Esophagus (tissue), 2 donors: ENCODE measurements at regions not wholly inside any gene's neighbourhood (a gene's known extent, or its start where the extent isn't known, plus 50 kb on each side); places are given as distances from the start of the nearest gene placed in this dataset.
"Not testable (repeated sequence)": the region's sequence is repeated elsewhere in the genome, so short reads cannot be mapped to it uniquely, and the experiment has no call there.

ENCODE experiments used
- H3K27ac ChIP-seq, 2 donors: one replicate each; pipeline ENCODE4 v1.5.1; 2013; ENCODE audit warnings: low read depth in 2 of 2, mild to moderate bottlenecking in 2 of 2, inconsistent platforms in 1 of 2, low read length in 1 of 2, moderate library complexity in 1 of 2
- H3K27me3 ChIP-seq, 2 donors: one replicate each; pipeline ENCODE4 v1.6.1; 2013; ENCODE audit warnings: low read length in 2 of 2, control low read depth in 1 of 2, mild to moderate bottlenecking in 1 of 2; ENCODE audit not compliant: insufficient read depth in 2 of 2, control insufficient read depth in 1 of 2
- H3K36me3 ChIP-seq, 2 donors: one replicate each; pipeline ENCODE4 v1.6.1; 2013; ENCODE audit warnings: low read length in 1 of 2; ENCODE audit not compliant: control insufficient read depth in 2 of 2, insufficient read depth in 2 of 2
- H3K4me1 ChIP-seq, 2 donors: one replicate each; pipeline ENCODE4 v1.6.1; 2013; ENCODE audit warnings: low read length in 1 of 2; ENCODE audit not compliant: control insufficient read depth in 2 of 2, insufficient read depth in 2 of 2
- H3K4me3 ChIP-seq, 2 donors: one replicate each; pipeline ENCODE4 v1.5.1; 2013; ENCODE audit warnings: low read length in 2 of 2, mild to moderate bottlenecking in 2 of 2, low read depth in 1 of 2, moderate library complexity in 1 of 2
- H3K9me3 ChIP-seq, 2 donors: one replicate each; pipeline ENCODE4 v1.6.1; 2013; ENCODE audit warnings: mild to moderate bottlenecking in 2 of 2, low read depth in 1 of 2, low read length in 1 of 2, moderate library complexity in 1 of 2; ENCODE audit not compliant: control insufficient read depth in 2 of 2, insufficient read depth in 1 of 2
- WGBS, 2 donors: extraction: QIAGEN DNeasy Blood & Tissue Kit; methylation state at CpG; one replicate each; pipeline ENCODE4 v1.1.7; 2013; 5-methylcytosine and 5-hydroxymethylcytosine counted together
- donor health status: healthy with polysubstance abuse.
- donor health status: Bipolar disorder and iron deficiency.

GRCh38 chr22:49683032-49683431 is 144.6 kb downstream of the BRD1 start:
- H3K4me3 ChIP-seq: no peak overlapping the region
- H3K36me3 ChIP-seq: no peaks in the 10 kb centered on the region
- WGBS, 2 donors: 89 to 93% methylated on average over 3 of the region's 3 CpGs
- H3K9me3 ChIP-seq: no peaks in the 10 kb centered on the region
- H3K4me1 ChIP-seq: no peaks in the 10 kb centered on the region
- no peaks in the 10 kb centered on the region for H3K27me3 ChIP-seq
- H3K27ac ChIP-seq: no peak overlapping the region

DNA sequence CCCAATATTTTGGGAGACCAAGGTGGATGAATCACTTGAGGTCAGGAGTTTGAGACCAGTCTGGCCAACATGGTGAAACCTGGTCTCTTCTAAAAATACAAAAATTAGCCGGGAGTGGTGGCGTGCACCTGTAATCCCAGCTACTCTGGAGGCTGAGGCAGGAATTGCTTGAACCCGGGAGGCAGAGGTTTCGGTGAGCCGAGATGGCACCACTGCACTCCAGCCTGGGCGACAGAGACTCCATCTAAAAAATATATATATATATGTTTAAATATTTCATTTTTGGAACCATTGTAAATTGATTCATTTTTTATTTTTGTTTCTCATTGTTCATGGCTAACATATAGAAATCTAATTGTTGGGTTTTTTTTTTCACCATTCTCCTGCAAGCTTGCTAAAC is 146.9 kb downstream of the BRD1 start:
- H3K4me3 ChIP-seq, H3K4me1 ChIP-seq, H3K9me3 ChIP-seq, H3K36me3 ChIP-seq, H3K27ac ChIP-seq, H3K27me3 ChIP-seq: not testable (repeated sequence)
- 95 to 96% methylated on average over 6 of the region's 6 CpGs for WGBS, 2 donors

DNA sequence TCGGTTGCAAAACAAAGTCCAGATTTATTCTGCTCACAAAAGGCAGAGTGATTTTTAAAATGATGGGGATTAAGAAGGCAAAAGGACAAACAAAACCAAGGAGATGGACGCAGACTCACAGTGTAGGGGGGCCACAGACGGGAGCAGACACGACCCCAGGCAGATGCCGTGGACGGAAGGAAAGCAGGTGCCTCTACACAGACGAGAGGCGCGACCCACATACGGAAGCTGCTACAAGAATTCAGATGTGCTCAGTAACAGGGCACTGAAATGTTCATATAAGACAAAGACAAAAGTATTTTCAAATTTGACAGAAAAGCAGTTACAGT is 148.9 kb downstream of the BRD1 start:
- H3K27me3 ChIP-seq: no peaks in the 10 kb centered on the region
- H3K27ac ChIP-seq: no peak overlapping the region
- H3K36me3 ChIP-seq: no peaks in the 10 kb centered on the region
- 47 to 58% methylated on average over 10 of the region's 10 CpGs for WGBS, 2 donors
- H3K4me1 ChIP-seq: no peaks in the 10 kb centered on the region
- no peaks in the 10 kb centered on the region for H3K9me3 ChIP-seq
- no peak overlapping the region for H3K4me3 ChIP-seq

DNA sequence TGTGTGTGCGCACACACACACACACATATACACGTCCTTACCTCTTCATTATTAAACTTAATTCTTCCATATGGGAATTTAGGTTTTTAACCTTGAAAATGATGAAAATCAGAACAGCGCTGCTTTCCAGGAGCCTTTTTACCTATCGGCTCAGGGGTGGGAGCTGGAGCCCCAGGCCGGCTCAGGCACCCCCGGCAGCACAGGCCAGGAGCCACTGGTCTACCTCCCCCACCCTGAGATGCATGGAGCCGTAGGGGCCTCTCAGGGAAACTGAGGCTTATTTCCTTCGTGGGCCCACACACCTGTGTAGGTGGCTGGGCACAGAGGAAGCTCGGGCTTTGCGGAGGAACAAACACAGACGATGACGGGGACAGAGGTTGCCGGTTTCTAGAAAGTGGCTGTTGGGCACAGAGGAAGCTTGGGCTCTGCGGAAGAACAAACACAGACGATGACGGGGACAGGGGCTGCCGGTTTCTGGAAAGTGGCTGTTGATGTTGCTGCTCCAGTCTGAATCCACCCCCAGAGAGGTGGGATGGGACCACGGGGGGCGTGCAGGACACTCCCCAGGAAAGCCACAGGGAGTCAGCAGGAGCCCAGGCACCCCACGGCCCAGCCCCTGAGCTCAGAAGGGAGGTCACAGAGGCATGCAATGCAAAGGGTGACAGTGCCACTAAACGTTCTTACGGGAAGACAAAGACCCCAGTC is 149.4 kb downstream of the BRD1 start:
- no peaks in the 10 kb centered on the region for H3K4me1 ChIP-seq
- H3K27me3 ChIP-seq: no peaks in the 10 kb centered on the region
- H3K9me3 ChIP-seq: no peaks in the 10 kb centered on the region
- H3K4me3 ChIP-seq: no peak overlapping the region
- no peak overlapping the region for H3K27ac ChIP-seq
- no peaks in the 10 kb centered on the region for H3K36me3 ChIP-seq
- WGBS, 2 donors: 43 to 50% methylated on average over 22 of the region's 22 CpGs

- Histone ChIP-seq H3K36me3 (no peaks in the 10 kb centered on the region), H3K4me3 (no peak overlapping the region), H3K9me3 (no peaks in the 10 kb centered on the region), H3K4me1 (no peaks in the 10 kb centered on the region), H3K27ac (no peak overlapping the region), H3K27me3 (no peaks in the 10 kb centered on the region)
- WGBS, 2 donors: 74 to 82% methylated on average over 18 of the region's 18 CpGs
These were observed 150.2 kb downstream of the BRD1 start for GRCh38 chr22:49677495-49677889.

DNA sequence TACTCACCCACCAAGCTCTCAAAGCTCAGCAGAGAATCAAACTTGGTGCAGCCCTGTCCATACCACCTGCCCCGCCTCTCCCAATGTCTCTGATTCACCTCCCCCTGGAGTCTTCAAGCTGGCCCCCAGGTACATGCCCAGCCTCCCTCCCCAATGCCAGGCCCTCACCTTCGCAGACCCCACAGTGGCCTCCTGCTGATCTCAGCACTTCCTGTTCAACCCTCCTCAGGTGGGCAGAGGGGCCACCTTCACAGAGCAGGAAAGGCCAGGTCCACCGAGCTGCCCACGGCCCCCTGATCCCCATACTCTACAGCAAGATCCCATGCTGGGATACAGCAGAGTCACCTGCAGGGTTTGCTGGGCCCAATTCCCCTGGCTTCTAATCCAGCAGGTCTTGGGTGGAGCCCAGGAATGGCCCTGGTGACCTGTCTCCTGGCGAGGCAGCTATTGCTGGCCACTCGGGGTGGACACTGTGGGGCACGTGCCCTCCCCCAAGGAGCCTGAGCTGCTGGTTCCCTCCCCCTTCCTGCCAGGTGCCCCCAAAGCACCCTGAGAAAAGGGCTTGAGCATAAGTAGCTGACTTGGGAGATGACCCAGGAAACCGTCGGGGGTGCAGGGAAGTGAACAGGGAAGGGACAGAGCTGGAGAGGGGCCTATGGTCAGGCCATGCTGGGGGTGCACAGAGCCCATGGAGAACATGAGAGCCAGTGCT is 150.7 kb downstream of the BRD1 start:
- H3K36me3 ChIP-seq: no peaks in the 10 kb centered on the region
- no peak overlapping the region for H3K27ac ChIP-seq
- no peaks in the 10 kb centered on the region for H3K4me1 ChIP-seq
- H3K9me3 ChIP-seq: no peaks in the 10 kb centered on the region
- no peak overlapping the region for H3K4me3 ChIP-seq
- peaks cover 0 to under 1% of the 10 kb centered on the region in 2 donors for H3K27me3 ChIP-seq
- WGBS, 2 donors: 63 to 69% methylated on average over 9 of the region's 9 CpGs

GRCh38 chr22:49676230-49676629 is 151.4 kb downstream of the BRD1 start:
- no peaks in the 10 kb centered on the region for H3K36me3 ChIP-seq
- no peaks in the 10 kb centered on the region for H3K9me3 ChIP-seq
- peaks cover 0 to 3% of the 10 kb centered on the region in 2 donors for H3K27me3 ChIP-seq
- H3K4me1 ChIP-seq: no peaks in the 10 kb centered on the region
- WGBS, 2 donors: 70 to 76% methylated on average over 5 of the region's 5 CpGs
- H3K27ac ChIP-seq: no peak overlapping the region
- H3K4me3 ChIP-seq: no peak overlapping the region

- peaks cover 0 to under 1% of the 10 kb centered on the region in 2 donors for H3K9me3 ChIP-seq
- peaks cover 0 to 10% of the 10 kb centered on the region in 2 donors for H3K27me3 ChIP-seq
- whole genome bisulfite sequencing, 2 donors: 82 to 86% methylated on average over 12 of the region's 12 CpGs
- H3K4me3 ChIP-seq: no peak overlapping the region
- no peaks in the 10 kb centered on the region for H3K36me3 ChIP-seq
- no peak overlapping the region for H3K27ac ChIP-seq
- peaks cover 2 to 6% of the 10 kb centered on the region in 2 donors for H3K4me1 ChIP-seq
These were observed 153.1 kb downstream of the BRD1 start for GRCh38 chr22:49674479-49675050.

GRCh38 chr22:49673048-49673447 is 154.6 kb downstream of the BRD1 start:
- Histone ChIP-seq H3K27me3 (peaks cover 0 to 14% of the 10 kb centered on the region in 2 donors), H3K4me1 (peaks cover 2 to 6% of the 10 kb centered on the region in 2 donors)
- 43 to 52% methylated on average over 14 of the region's 14 CpGs for WGBS, 2 donors

More at GRCh38 chr22:49673048-49673447, 154.6 kb downstream of the BRD1 start:
- no peak overlapping the region for H3K4me3 ChIP-seq
- H3K27ac ChIP-seq: no peak overlapping the region
- no peaks in the 10 kb centered on the region for H3K36me3 ChIP-seq
- H3K9me3 ChIP-seq: peaks cover 0 to 8% of the 10 kb centered on the region in 2 donors
